ENCODE measurements at regions not wholly inside any gene's neighbourhood (a gene's known extent, or its start where the extent isn't known, plus 50 kb on each side); places are given as distances from the start of the nearest gene placed in this dataset.

DNA sequence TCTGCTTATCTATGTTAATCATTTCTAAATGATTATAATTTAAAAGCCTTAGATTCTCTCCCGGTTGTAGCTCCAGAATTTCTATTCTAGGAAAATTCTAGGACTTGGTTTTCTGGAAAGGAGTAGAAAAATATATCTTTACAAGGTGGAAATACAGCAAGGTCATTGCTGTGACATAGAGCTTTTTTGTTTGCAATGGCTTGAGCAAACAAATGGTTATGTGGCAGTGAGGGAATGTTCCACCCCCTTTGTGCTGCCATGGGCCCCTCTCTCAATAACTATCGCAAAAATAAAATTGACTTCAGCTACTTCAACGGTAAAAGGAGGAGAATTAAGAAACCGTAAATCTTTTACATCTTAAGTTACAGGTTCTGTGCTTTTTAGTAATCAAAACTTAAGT, 517.1 kb downstream of the EPHA3 start:
- no peak for TF ChIP-seq CTCF (IDR thresholded peaks at IDR 0.05; ENCODE audit: insufficient read depth, low read depth, low read length, missing control alignments)
- H3K4me3 ChIP-seq (ENCODE audit: low read depth, low read length) = no peak overlapping the region
- DNase-seq (ENCODE audit: low read depth) = no peak

- no peak for TF ChIP-seq CTCF (IDR thresholded peaks at IDR 0.05; ENCODE audit: insufficient read depth, low read depth, low read length, missing control alignments)
- H3K4me3 ChIP-seq (ENCODE audit: low read depth, low read length) = no peak overlapping the region
- no peak for DNase-seq (ENCODE audit: low read depth)
Measured at GRCh38 chr3:89625945-89626344, 518.5 kb downstream of the EPHA3 start.

GRCh38 chr3:89628856-89629670, 521.6 kb downstream of the EPHA3 start:
- no peak for TF ChIP-seq CTCF (IDR thresholded peaks at IDR 0.05; ENCODE audit: insufficient read depth, low read depth, low read length, missing control alignments)
- H3K4me3 ChIP-seq (ENCODE audit: low read depth, low read length) = no peak overlapping the region
- DNase-seq (ENCODE audit: low read depth) = no peak

GRCh38 chr3:89635137-89635536, 527.7 kb downstream of the EPHA3 start:
- no peak overlapping the region for H3K4me3 ChIP-seq (ENCODE audit: low read depth, low read length)
- no peak for TF ChIP-seq CTCF (IDR thresholded peaks at IDR 0.05; ENCODE audit: insufficient read depth, low read depth, low read length, missing control alignments)
- DNase-seq (ENCODE audit: low read depth) = no peak

DNA sequence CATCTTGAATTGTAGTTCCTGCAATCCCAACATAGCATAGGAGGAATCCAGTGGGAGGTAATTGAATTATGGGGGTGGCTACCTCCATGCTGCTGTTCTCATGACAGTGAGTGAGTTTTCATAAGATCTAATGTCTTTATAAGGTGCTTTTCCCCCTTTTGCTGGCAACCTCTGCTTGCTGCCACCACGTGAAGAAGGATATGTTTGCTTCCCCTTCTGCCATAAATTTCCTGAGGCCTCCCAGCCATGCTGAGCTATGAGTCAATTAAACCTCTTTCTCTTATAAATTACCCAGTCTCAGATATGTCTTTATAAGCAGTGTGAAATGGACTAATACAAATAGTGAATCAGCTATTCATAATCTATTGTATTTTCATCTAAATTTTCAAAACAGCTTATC, 537.3 kb downstream of the EPHA3 start:
- no peak for DNase-seq (ENCODE audit: low read depth)
- no peak overlapping the region for H3K4me3 ChIP-seq (ENCODE audit: low read depth, low read length)
- no peak for TF ChIP-seq CTCF (IDR thresholded peaks at IDR 0.05; ENCODE audit: insufficient read depth, low read depth, low read length, missing control alignments)

- TF ChIP-seq CTCF (IDR thresholded peaks at IDR 0.05; ENCODE audit: insufficient read depth, low read depth, low read length, missing control alignments) = no peak
- DNase-seq (ENCODE audit: low read depth) = no peak
- no peak overlapping the region for H3K4me3 ChIP-seq (ENCODE audit: low read depth, low read length)
Measured at GRCh38 chr3:89649431-89649830, 542.0 kb downstream of the EPHA3 start.

DNA sequence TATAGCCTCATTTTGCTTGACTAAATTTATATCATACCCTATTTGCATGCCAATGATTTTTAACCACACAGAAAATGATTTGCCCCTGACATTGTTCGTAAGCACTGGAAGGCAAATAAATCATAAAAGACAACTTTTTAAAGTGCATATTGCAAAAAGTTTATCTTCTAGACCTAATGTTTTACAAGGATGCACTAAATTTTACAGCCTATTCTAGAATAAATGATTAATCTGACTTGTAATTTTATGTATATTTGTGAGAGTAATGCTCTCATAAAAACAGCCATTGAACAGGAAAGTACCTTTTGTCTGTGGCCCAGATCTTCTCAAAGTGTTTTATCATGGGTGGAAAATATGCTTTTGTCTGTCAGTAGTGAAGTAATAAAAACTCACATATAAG, 546.6 kb downstream of the EPHA3 start:
- H3K4me3 ChIP-seq (ENCODE audit: low read depth, low read length) = no peak overlapping the region
- TF ChIP-seq CTCF (IDR thresholded peaks at IDR 0.05; ENCODE audit: insufficient read depth, low read depth, low read length, missing control alignments) = no peak
- no peak for DNase-seq (ENCODE audit: low read depth)
